ENCODE measurements at regions not wholly inside any gene's neighbourhood (a gene's known extent, or its start where the extent isn't known, plus 50 kb on each side); places are given as distances from the start of the nearest gene placed in this dataset.

- DNase-seq, result no peak
- Histone ChIP-seq H3K36me3 (replicated peaks in 1 of 2) (no peaks in the 10 kb centered on the region), H3K4me1 (replicated peaks in 1 of 2) (no peaks in the 10 kb centered on the region), H3K27ac (no peak overlapping the region), H3K27me3 (no peaks in the 10 kb centered on the region), H3K9me3 (replicated peaks in 1 of 3) (no peaks in the 10 kb centered on the region), H3K4me3 (no peak overlapping the region)
- intact Hi-C loops (cut with DNase I), result no loop called here
- TF ChIP-seq CTCF (IDR thresholded peaks at IDR 0.05), result no peak
- TF ChIP-seq POLR2A (IDR thresholded peaks at IDR 0.05), result no peak
Observed at GRCh38 chr6:66029391-66029790, 322.4 kb upstream of the EYS start.

- Histone ChIP-seq H3K36me3 (replicated peaks in 1 of 2) (no peaks in the 10 kb centered on the region), H3K4me1 (replicated peaks in 1 of 2) (no peaks in the 10 kb centered on the region), H3K27ac (no peak overlapping the region), H3K4me3 (no peak overlapping the region), H3K27me3 (no peaks in the 10 kb centered on the region), H3K9me3 (replicated peaks in 1 of 3) (peaks cover 0 to 6% (median 0%) of the 10 kb centered on the region in 3 donors)
- WGBS, 4 donors, result 94 to 98% (median 97%) methylated on average over 7 to 30 of the region's 30 CpGs; no CpG with 5 or more reads in 1 of the 4 donors
- DNase-seq, result no peak
- TF ChIP-seq CTCF (IDR thresholded peaks at IDR 0.05) (no peak), POLR2A (IDR thresholded peaks at IDR 0.05) (no peak)
- intact Hi-C loops (cut with DNase I), result no loop called here
Observed at GRCh38 chr6:65999288-65999791, 292.3 kb upstream of the EYS start.

- Histone ChIP-seq H3K9me3 (replicated peaks in 1 of 3) (peaks cover 0 to 6% (median 0%) of the 10 kb centered on the region in 3 donors), H3K36me3 (replicated peaks in 1 of 2) (no peaks in the 10 kb centered on the region), H3K27ac (no peak overlapping the region), H3K27me3 (no peaks in the 10 kb centered on the region), H3K4me1 (replicated peaks in 1 of 2) (no peaks in the 10 kb centered on the region), H3K4me3 (no peak overlapping the region)
- WGBS, 4 donors, result 91 to 97% (median 95%) methylated on average over 19 of the region's 19 CpGs
- intact Hi-C loops (cut with DNase I), result no loop called here
- TF ChIP-seq POLR2A (IDR thresholded peaks at IDR 0.05) (no peak), CTCF (IDR thresholded peaks at IDR 0.05) (no peak)
- DNase-seq, result no peak
Observed at GRCh38 chr6:65998544-65998943, 291.5 kb upstream of the EYS start.

- Histone ChIP-seq H3K36me3 (replicated peaks in 1 of 2) (no peaks in the 10 kb centered on the region), H3K27ac (no peak overlapping the region), H3K4me1 (replicated peaks in 1 of 2) (no peaks in the 10 kb centered on the region), H3K27me3 (no peaks in the 10 kb centered on the region), H3K9me3 (replicated peaks in 1 of 3) (peaks cover 0 to 6% (median 0%) of the 10 kb centered on the region in 3 donors), H3K4me3 (no peak overlapping the region)
- DNase-seq, result no peak
- intact Hi-C loops (cut with DNase I), result no loop called here
- TF ChIP-seq POLR2A (IDR thresholded peaks at IDR 0.05) (no peak), CTCF (IDR thresholded peaks at IDR 0.05) (no peak)
- 52 to 79% (median 65%) methylated on average over 1 of the region's 1 CpG for WGBS, 4 donors
Observed at GRCh38 chr6:65997539-65997938, 290.5 kb upstream of the EYS start.
